OCI-LY3 (cell line): ENCODE measurements at regions not wholly inside any gene's neighbourhood (a gene's known extent, or its start where the extent isn't known, plus 50 kb on each side); places are given as distances from the start of the nearest gene placed in this dataset.
"Not testable (repeated sequence)": the region's sequence is repeated elsewhere in the genome, so short reads cannot be mapped to it uniquely, and the experiment has no call there.

Source experiments
- H2AFZ ChIP-seq: fragments of 200-600, 300-600 bp; shearing (Covaris generic); 2 replicates; pipeline ENCODE4 v1.6.0; 2014; ENCODE audit warnings: antibody characterized with exemption, low read depth, low read length
- H3K27ac ChIP-seq: fragments of 200-600, 300-600 bp; sonication (generic); 2 replicates; pipeline ENCODE4 v1.5.1; 2014; ENCODE audit warnings: mild to moderate bottlenecking, low read length, moderate library complexity, mixed read lengths
- H3K27me3 ChIP-seq: fragments of 200-600, 300-600 bp; sonication (generic); 2 replicates; pipeline ENCODE4 v1.6.1; 2014; ENCODE audit warnings: low read depth, low read length, mixed read lengths
- H3K36me3 ChIP-seq: fragments of 200-600, 300-600 bp; sonication (generic); replicated peaks from 2 replicates; pipeline ENCODE3; 2014; ENCODE audit warnings: low read depth, low read length, mixed read lengths
- H3K4me1 ChIP-seq: fragments of 300-600, 200-600 bp; sonication (generic); 2 replicates; pipeline ENCODE4 v1.6.1; 2014; ENCODE audit warnings: low read length, mixed read lengths
- H3K4me2 ChIP-seq: fragments of 200-600, 300-600 bp; sonication (generic); 2 replicates; pipeline ENCODE4 v1.6.1; 2014; ENCODE audit warnings: low read length, mixed read lengths
- H3K4me3 ChIP-seq: fragments of 300-600, 200-600 bp; sonication (generic); 2 replicates; pipeline ENCODE4 v1.5.1; 2014; ENCODE audit warnings: antibody characterized with exemption, mild to moderate bottlenecking, low read length, moderate library complexity
- H3K79me2 ChIP-seq: fragments of 300-600, 200-600 bp; shearing (Covaris generic); 2 replicates; pipeline ENCODE4 v1.6.1; 2014; ENCODE audit warnings: mild to moderate bottlenecking, low read length, mixed read lengths
- H3K9ac ChIP-seq: fragments of 300-600, 200-600 bp; shearing (Covaris generic); 2 replicates; pipeline ENCODE4 v1.6.0; 2014; ENCODE audit warnings: mild to moderate bottlenecking, low read length, moderate library complexity
- H3K9me3 ChIP-seq: fragments of 200-600, 300-600 bp; shearing (Covaris generic); 2 replicates; pipeline ENCODE4 v1.6.1; 2014; ENCODE audit warnings: low read length, mixed read lengths; ENCODE audit not compliant: insufficient read depth
- H4K20me1 ChIP-seq: fragments of 200-600, 300-600 bp; sonication (generic); 2 replicates; pipeline ENCODE4 v1.6.1; 2016; ENCODE audit warnings: low read length, mixed read lengths; ENCODE audit not compliant: insufficient read depth
- EZH2phosphoT487 ChIP-seq: fragments of 200-600 bp; shearing (Covaris generic); IDR thresholded peaks from 2 replicates; pipeline ENCODE4 v1.6.1; 2018; ENCODE audit warnings: antibody characterized with exemption, mixed run types, low read depth
- TF ChIP-seq, protein P1 (sequence below): fragments of 200-600, 300-600 bp; sonication (generic); IDR thresholded peaks from 2 replicates; pipeline ENCODE4 v1.5.1; 2014; ENCODE audit warnings: antibody characterized with exemption, low read length, low read depth

DNA sequence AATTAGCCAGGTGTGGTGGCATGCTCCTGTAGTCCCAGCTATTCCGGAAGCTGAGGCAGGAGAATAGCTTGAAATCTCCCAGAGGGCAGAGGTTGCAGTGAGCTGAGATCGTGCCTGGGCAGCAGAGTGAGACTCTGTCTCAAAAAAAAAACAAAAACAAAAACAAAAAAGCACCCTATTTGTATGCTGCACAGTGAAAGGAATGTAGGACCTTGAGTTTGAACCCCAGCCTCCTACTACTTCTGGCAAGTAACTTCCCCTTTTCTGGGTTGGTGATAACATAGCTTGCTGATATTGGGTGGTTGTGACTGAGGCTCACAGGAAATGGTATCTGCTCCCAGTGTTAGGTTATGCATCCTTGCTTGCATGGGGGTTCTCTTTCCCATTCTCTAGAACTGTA, 205.3 kb downstream of the BUB3 start:
- Histone ChIP-seq H3K4me1 (no peaks in the 10 kb centered on the region), H3K4me3 (no peak overlapping the region), H3K27me3 (no peaks in the 10 kb centered on the region), H3K9me3 (no peaks in the 10 kb centered on the region), H2AFZ (no peak overlapping the region), H3K9ac (no peak overlapping the region), H3K4me2 (no peak overlapping the region), H4K20me1 (no peaks in the 10 kb centered on the region), H3K27ac (no peak overlapping the region), H3K79me2 (no peaks in the 10 kb centered on the region), H3K36me3 (no peaks in the 10 kb centered on the region)
- TF ChIP-seq, protein P1, sequence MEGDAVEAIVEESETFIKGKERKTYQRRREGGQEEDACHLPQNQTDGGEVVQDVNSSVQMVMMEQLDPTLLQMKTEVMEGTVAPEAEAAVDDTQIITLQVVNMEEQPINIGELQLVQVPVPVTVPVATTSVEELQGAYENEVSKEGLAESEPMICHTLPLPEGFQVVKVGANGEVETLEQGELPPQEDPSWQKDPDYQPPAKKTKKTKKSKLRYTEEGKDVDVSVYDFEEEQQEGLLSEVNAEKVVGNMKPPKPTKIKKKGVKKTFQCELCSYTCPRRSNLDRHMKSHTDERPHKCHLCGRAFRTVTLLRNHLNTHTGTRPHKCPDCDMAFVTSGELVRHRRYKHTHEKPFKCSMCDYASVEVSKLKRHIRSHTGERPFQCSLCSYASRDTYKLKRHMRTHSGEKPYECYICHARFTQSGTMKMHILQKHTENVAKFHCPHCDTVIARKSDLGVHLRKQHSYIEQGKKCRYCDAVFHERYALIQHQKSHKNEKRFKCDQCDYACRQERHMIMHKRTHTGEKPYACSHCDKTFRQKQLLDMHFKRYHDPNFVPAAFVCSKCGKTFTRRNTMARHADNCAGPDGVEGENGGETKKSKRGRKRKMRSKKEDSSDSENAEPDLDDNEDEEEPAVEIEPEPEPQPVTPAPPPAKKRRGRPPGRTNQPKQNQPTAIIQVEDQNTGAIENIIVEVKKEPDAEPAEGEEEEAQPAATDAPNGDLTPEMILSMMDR, result no peak
- no peak for TF ChIP-seq EZH2phosphoT487

DNA sequence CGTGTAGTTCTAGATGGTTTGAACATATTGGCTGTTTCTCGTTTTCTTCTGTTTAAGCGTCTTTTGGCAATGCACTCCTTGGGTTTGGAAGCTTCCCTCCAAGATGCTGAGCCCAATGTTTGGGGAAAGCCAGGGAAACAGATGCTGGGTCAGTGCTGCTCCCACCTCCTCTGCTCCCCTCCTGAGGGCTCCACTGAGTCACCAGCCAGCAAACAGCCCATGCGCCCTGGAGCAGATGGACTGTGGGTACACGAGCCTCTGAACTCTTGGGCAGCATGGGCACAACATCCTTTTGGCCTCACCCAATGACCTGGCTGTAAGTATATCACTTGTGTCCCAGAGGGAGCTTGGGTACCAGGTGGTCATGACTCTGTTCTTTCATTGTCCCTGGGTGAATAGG, 207.6 kb downstream of the BUB3 start:
- Histone ChIP-seq H3K4me1 (no peaks in the 10 kb centered on the region), H3K36me3 (no peaks in the 10 kb centered on the region), H3K27ac (no peak overlapping the region), H2AFZ (no peak overlapping the region), H3K4me3 (no peak overlapping the region), H3K27me3 (no peaks in the 10 kb centered on the region), H3K9ac (no peak overlapping the region), H3K4me2 (no peak overlapping the region), H3K79me2 (no peaks in the 10 kb centered on the region), H4K20me1 (no peaks in the 10 kb centered on the region), H3K9me3 (no peaks in the 10 kb centered on the region)
- TF ChIP-seq, protein P1, result no peak
- no peak for TF ChIP-seq EZH2phosphoT487

DNA sequence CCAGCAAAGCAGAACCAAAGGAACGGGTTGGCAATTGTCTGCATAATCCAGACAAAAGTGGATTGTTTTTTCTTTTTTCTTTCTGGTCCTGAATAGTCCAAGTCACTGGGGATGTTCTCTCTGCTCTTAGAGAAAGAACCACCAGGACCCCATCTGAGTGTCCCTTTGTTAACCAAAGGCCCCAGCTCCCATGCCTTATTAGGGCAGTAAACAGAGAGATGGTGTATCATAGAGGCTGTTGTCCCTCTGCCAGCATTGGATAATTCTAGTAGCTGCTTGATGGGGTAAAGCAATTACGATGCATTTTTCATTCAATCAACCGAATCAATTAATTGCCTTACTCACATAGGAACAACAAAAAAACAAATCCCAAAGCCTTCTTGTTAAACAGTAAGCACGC, 213.0 kb downstream of the BUB3 start:
- no peaks in the 10 kb centered on the region for H4K20me1 ChIP-seq
- no peaks in the 10 kb centered on the region for H3K4me1 ChIP-seq
- no peak overlapping the region for H3K9ac ChIP-seq
- no peak overlapping the region for H3K4me3 ChIP-seq
- H3K4me2 ChIP-seq, result no peak overlapping the region
- H3K9me3 ChIP-seq, result no peaks in the 10 kb centered on the region
- no peaks in the 10 kb centered on the region for H3K27me3 ChIP-seq
- no peaks in the 10 kb centered on the region for H3K79me2 ChIP-seq
- no peak overlapping the region for H2AFZ ChIP-seq
- H3K36me3 ChIP-seq, result no peaks in the 10 kb centered on the region
- no peak overlapping the region for H3K27ac ChIP-seq
- TF ChIP-seq EZH2phosphoT487, result no peak
- TF ChIP-seq, protein P1, result no peak

DNA sequence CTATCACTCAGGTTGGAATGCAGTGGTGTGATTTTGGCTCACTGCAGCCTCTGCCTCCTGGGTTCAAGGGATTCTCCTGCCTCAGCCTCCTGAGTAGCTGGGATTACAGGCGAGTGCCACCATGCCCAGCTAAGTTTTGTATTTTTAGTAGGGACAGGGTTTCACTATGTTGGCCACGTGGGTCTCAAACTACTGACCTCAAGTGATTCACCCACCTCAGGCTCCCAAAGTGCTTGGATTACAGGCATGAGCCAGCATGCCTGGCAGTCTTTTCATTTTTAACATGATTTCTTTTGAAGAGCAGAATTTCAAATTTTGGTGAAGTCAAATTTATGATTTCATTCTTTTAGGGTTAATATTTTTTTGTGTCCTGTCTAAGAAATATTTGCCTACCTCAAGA, 217.4 kb downstream of the BUB3 start:
- not testable (repeated sequence) for H3K36me3 ChIP-seq, H3K27me3 ChIP-seq, H2AFZ ChIP-seq, H3K27ac ChIP-seq, H3K4me3 ChIP-seq, H3K4me2 ChIP-seq, H4K20me1 ChIP-seq, H3K9me3 ChIP-seq, H3K79me2 ChIP-seq, H3K9ac ChIP-seq, H3K4me1 ChIP-seq

DNA sequence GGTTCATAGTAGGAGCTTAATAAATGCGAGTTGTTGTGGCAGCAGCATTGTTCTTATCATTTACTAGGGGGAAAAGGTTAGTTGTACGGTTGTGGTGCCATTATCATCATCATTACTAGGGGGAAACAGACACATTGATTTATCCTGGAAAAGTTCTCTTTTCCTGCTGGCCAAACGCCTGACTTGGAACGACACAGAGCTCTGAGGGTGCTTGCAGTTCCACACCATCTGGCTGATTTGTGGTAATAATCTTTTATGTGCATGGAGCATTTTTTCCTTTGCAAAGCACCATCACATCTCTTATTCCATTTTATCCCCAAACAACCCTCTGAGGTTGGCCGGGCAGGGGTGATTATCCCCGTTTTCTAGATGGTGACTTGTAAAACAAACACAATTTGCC, 219.4 kb downstream of the BUB3 start:
- H3K4me1 ChIP-seq, result no peaks in the 10 kb centered on the region
- no peak overlapping the region for H3K27ac ChIP-seq
- H3K4me3 ChIP-seq, result no peak overlapping the region
- no peaks in the 10 kb centered on the region for H3K79me2 ChIP-seq
- no peaks in the 10 kb centered on the region for H4K20me1 ChIP-seq
- no peak overlapping the region for H3K4me2 ChIP-seq
- H3K9me3 ChIP-seq, result no peaks in the 10 kb centered on the region
- TF ChIP-seq, protein P1, result no peak
- no peak for TF ChIP-seq EZH2phosphoT487
- H3K9ac ChIP-seq, result no peak overlapping the region
- no peaks in the 10 kb centered on the region for H3K27me3 ChIP-seq
- no peak overlapping the region for H2AFZ ChIP-seq
- no peaks in the 10 kb centered on the region for H3K36me3 ChIP-seq
